GM21786 (cell line): ENCODE measurements at regions not wholly inside any gene's neighbourhood (a gene's known extent, or its start where the extent isn't known, plus 50 kb on each side); places are given as distances from the start of the nearest gene placed in this dataset.

Experiments
- ATAC-seq: cut with Tn5 transposase; IDR thresholded peaks from one replicate; pipeline ENCODE4 v1.9.1; 2021; ENCODE audit not compliant: unreplicated experiment

DNA sequence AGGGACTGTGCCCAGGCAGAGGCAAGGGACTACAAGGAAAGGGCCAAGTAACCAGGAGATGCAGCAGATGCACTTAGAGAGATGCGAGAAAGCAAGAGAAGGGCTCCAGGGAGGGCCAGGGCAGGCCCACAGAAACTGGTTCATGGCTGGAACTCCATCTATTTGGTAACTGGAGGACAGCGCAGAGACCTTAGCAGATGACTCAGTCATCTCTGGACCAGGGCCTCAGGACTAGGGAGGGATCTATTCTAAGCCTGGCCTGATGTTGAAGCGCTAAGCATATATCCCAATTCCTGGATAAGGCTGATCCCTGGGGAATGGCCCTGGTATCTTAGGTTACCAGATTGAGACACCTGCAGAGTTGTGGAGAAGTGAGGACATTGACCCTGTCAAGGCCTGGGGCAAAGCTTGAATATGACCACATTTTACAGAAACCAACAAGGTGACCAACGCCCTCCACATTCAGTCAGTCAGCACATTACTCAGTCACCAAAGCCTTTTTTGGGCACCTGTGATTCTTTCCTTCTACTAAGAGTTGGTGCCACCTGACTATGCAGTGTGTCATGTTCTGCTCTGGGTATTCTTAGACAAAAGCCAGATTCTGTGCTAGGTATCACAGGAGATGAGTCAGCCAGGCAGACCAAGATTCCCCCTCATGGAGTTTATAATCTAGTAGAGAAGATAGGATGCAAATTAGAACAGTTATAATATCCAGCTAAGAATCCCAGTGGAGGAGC lies 68.4 kb upstream of the SLCO3A1 start:
- no peak for ATAC-seq

DNA sequence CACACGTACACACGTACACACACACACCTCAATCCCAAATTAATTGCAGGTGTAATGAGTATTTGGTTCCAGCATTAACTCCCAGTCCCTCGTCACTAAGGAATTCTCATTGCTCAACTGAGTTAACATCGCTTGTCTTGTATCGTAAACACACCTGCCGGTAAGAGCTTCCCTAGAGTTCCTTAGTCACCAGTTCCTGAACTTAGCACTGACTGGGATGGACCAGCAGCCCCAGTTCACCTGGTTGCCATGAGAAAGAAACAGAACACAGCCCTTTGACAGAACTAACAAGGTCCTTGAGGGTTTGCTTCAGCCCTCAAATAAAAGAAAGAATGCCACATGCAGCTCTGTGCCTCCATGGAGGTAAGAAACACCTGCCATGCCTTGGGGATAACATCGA lies 66.3 kb upstream of the SLCO3A1 start:
- no peak for ATAC-seq

DNA sequence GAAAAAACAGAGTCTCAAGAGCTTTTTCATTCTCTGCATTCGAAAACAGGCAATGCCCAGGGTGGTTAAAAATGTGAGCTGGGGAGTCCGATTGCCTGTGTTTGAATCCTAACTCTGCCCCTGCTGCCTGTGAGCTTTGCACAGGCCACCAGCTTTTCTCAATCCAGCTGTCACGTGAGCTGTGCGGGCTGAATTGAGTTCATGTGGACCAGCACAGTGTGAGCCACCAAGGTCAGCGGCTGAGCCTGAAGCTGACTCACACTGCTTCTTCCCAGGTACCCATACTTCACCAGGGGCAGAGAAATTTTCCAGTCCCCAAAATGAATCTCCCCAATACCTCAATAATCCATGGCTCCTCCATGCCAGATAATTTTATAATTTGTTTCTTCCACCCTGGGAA lies 64.4 kb upstream of the SLCO3A1 start:
- ATAC-seq: no peak

DNA sequence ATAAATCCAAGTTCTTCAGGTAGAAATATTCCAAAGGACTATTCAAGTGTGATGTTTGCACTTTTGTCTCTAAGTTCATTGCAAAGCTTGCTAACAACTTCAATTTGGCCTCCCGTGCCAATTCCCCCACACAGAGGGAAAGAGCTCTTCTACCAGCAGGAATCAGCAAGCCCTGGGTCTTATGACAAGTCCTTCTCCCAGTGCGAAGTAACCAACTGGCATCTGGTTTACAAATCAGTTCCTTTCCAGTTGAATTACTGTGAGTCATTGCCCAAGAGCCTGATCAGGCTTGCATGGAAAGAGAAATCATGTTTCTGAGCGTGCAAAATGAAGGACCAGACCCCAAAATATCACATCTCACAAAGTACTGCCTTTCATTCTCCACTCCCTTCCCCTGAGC lies 62.7 kb upstream of the SLCO3A1 start:
- ATAC-seq: no peak

DNA sequence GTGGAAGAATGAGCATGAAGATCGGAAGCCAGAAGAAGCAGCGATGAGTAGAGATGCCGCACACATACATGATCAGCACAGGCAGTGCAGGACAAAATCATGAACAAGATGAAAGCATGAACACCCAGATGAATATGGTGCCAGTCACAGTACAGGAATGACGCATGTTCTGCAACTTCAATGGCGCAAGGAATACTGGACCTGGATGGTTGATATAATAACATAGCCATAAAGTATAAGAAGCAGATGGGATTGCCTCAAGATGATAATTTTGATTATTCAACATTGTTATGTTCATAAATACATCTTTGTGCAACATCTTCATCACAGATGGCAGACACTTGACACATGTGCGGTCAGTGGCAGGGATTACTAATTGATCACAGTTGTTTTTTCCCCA lies 59.7 kb upstream of the SLCO3A1 start:
- no peak for ATAC-seq

DNA sequence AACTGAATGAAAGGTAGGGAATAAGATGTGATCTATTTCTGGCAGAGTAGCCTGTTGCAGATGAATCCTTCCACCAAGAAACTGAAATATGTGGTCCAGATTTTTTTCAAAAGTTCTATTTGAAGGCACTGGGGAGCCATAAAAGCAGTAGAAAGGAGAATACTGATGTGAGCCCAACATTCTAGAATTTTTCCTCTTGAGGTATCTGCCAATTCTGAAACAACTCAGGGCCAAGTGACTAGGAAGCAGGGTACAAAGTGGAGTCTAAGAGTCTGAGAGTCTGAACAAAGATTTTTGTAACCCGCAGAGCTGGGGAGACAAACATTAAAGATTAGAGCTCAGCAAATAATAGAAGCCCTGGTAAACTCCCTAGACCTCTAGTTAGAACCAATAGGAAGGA lies 58.3 kb upstream of the SLCO3A1 start:
- ATAC-seq: no peak

DNA sequence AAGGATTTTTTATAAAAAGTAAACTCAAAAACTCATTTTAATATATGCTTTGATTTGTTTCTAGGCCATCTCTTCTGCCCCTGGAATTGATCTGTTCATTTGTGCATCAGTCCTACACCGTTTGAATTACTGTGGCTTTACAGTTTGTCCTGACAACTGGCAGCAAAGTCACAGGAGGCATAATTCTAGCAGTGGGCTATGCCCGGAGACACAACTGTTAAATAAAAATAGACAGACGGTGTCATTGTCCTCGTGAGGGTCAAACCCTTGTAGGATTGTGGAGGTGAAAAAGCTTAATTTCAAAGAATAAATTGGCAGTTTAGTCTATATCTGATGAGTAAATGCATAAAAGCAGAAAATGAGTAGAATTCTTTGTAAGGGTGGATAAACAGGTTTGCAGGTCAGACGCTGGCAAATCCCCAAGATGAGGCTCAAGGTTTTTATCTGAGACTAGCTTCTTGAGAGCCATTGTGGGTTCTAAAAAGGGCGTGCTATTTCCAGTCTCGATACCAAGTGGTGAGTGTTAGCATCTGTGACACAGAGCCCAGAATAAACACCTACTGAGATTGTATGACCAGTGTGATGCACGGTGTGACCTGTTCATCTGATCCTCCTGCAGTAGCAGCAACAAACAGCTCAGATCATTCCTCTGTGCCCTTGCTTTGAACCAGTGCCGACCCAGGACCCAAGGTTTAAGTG lies 51.5 kb upstream of the SLCO3A1 start:
- ATAC-seq: no peak

DNA sequence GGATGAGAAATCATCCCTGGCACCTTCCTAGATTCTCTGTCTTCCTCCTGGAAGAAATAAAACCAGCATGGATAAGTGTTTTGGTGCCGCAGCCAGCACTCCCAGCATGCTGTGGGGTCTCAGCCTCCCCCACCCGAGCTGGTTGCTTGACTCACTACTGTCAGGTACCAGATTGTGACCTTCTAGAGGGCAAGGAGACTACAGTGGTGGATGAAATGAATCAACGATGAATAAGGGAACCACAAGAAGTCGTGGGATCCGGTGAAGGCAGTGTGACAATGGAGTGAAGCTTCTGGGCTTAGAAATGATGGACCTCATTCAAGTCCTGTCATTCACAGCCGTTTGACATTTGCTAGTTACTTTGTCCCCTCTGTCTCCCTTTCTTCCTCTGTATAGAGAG lies 50.2 kb upstream of the SLCO3A1 start:
- no peak for ATAC-seq
